ENCODE measurements at regions not wholly inside any gene's neighbourhood (a gene's known extent, or its start where the extent isn't known, plus 50 kb on each side); places are given as distances from the start of the nearest gene placed in this dataset.

DNA sequence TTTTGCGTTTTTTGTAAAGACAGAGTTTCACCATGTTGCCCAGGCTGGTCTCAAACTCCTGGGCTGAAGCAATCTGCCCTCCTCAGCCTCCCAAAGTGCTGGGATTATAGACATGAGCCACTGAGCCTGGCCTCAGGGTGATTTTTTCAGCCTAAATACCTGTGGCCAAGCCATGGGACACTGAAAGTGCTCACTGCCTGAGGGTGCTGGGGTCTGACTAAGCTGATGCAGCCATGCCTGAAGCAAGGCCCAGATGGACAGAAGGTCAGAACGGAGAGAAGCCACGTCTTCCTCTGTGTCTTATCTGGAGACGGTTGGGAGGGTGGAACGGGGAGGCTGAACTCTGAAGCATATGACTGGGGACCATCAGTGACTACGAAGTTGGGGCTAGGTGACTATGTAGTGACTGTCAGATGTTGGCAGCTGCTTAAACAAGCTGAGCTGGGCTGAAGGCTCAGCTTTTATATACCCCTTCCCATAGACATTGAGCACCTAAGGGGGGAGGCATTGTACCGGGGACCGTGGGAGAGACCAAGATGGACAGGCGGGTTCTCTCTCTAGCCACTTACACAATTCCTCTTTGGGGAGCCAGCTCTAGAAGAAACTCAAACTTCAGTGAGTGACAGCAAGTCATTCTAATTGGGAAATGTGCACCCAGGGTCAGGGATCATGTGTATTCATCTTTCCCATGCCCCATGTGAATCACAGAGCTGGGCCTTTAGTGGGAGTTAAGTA lies 73.3 kb upstream of the HABP2 start:
- no peak for TF ChIP-seq POLR2A (conservative IDR thresholded peaks at IDR 0.05)
- no peak for TF ChIP-seq RAD21 (CRISPR knock-in tag; conservative IDR thresholded peaks at IDR 0.05 in 1 of 2, IDR thresholded peaks at IDR 0.05 in 1 of 2)

Measured in K562 (cell line).